Adipocyte (in vitro differentiated cells): ENCODE measurements at regions not wholly inside any gene's neighbourhood (a gene's known extent, or its start where the extent isn't known, plus 50 kb on each side); places are given as distances from the start of the nearest gene placed in this dataset.

ENCODE experiments used
- DNase-seq: peaks from one replicate; pipeline ENCODE4 v3.0.0-alpha.2; 2015; ENCODE audit warnings: low read depth
- H3K27me3 ChIP-seq: replicated peaks from 2 replicates; pipeline ENCODE4 v1.7.0; 2013; ENCODE audit warnings: mild to moderate bottlenecking, low read length, moderate library complexity; ENCODE audit not compliant: control insufficient read depth, insufficient read depth
- H3K36me3 ChIP-seq: 2 replicates; pipeline ENCODE4 v1.7.0; 2013; ENCODE audit warnings: low read length, mild to moderate bottlenecking, moderate library complexity; ENCODE audit not compliant: control insufficient read depth, insufficient read depth, severe bottlenecking
- H3K4me1 ChIP-seq: 2 replicates; pipeline ENCODE4 v1.7.0; 2013; ENCODE audit warnings: mild to moderate bottlenecking, low read length, moderate library complexity; ENCODE audit not compliant: control insufficient read depth, insufficient read depth
- H3K4me3 ChIP-seq: 2 replicates; pipeline ENCODE4 v1.7.0; 2013; ENCODE audit warnings: mild to moderate bottlenecking, low read length, moderate library complexity
- H3K9ac ChIP-seq: 2 replicates; pipeline ENCODE4 v1.7.0; 2013; ENCODE audit warnings: mild to moderate bottlenecking, low read length, moderate library complexity
- H3K9me3 ChIP-seq: 2 replicates; pipeline ENCODE4 v1.7.0; 2013; ENCODE audit warnings: mild to moderate bottlenecking, low read length, moderate library complexity; ENCODE audit not compliant: control insufficient read depth

DNA sequence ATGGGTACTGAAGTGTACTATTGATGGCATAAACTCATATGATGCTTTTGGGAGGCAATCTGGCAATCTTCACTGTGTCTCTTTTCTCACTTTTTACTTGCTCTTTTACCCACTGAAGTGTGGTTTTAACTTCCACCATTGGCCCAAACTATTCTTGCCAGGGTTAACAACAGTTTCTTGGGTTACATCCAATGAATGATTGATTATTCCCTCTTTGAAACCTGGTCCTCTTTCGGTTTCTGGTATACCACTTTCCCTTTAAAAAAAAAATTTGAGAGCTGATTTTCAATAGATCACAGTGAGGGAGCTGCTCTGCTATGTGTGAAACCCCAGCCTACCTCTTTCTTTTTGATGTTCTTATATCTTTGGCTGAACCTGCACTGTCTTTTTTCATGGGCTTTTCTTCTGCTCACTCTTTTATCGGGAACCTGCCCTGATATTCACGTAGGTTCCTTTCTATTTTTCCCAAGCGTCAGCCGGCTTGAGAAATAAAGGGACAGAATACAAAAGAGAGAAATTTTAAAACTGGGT is 56.1 kb upstream of the OR4E1 start:
- Histone ChIP-seq H3K9ac (no peak overlapping the region), H3K9me3 (no peaks in the 10 kb centered on the region), H3K4me1 (no peaks in the 10 kb centered on the region), H3K27me3 (peaks cover 8% of the 10 kb centered on the region), H3K36me3 (no peaks in the 10 kb centered on the region), H3K4me3 (no peak overlapping the region)
- DNase-seq, result no peak

DNA sequence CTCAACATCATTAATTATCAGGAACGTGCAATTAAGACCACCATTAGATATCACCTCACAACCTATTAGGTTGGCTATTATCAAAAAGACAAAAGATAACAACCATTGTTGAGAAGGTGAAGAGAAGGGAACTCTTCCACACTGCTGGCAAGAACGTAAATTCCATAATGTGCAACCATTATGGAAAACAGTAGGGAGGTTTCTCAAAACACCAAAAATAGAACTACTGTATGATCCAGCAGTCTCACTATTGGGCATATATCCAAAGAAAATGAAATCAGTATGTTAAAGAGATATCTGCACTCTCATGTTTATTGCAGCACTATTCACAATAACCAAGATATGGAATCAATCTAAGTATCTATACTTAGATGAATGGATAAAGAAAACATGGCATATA is 51.6 kb upstream of the OR4E1 start:
- no peaks in the 10 kb centered on the region for H3K36me3 ChIP-seq
- H3K4me1 ChIP-seq, result no peaks in the 10 kb centered on the region
- H3K27me3 ChIP-seq, result peaks cover 21% of the 10 kb centered on the region
- DNase-seq, result no peak
- H3K4me3 ChIP-seq, result no peak overlapping the region
- H3K9me3 ChIP-seq, result no peaks in the 10 kb centered on the region
- no peak overlapping the region for H3K9ac ChIP-seq

DNA sequence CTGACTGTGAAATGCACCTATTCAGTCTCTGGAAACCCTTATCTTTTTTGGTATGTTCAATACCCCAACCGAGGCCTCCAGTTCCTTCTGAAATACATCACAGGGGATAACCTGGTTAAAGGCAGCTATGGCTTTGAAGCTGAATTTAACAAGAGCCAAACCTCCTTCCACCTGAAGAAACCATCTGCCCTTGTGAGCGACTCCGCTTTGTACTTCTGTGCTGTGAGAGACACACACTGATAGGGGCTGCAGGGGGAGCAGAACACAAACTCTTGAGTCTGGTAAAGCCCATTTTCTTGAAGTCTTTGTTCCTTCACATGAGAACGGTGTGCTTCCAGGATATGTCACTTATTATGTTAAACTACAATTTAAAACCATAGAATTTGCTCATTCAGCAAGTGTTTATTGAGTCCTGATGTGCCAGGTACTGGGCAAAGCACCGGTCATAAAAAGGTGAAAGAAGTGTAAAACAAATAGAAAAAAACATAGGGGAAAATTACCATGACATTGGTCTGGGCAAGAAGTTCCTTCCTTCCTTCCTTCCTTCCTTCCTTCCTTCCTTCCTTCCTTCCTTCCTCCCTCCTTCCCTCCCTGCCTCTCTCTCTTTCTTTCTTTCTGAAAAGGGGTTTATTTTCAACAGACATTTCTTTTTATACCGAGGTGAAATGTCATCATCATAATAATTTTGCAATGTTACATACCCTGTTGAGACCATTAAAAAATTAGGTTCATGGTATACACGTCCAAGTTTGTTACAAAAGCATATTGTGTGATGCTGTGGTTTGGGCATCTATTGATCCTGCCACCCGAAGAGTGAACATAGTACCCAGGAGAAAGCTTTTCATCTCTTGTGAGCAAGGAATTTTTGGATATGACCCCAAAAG is 50.7 kb upstream of the OR4E1 start:
- Histone ChIP-seq H3K4me3 (no peak overlapping the region), H3K9me3 (no peaks in the 10 kb centered on the region), H3K36me3 (no peaks in the 10 kb centered on the region), H3K27me3 (peaks cover 25% of the 10 kb centered on the region), H3K9ac (no peak overlapping the region), H3K4me1 (no peaks in the 10 kb centered on the region)
- no peak for DNase-seq

DNA sequence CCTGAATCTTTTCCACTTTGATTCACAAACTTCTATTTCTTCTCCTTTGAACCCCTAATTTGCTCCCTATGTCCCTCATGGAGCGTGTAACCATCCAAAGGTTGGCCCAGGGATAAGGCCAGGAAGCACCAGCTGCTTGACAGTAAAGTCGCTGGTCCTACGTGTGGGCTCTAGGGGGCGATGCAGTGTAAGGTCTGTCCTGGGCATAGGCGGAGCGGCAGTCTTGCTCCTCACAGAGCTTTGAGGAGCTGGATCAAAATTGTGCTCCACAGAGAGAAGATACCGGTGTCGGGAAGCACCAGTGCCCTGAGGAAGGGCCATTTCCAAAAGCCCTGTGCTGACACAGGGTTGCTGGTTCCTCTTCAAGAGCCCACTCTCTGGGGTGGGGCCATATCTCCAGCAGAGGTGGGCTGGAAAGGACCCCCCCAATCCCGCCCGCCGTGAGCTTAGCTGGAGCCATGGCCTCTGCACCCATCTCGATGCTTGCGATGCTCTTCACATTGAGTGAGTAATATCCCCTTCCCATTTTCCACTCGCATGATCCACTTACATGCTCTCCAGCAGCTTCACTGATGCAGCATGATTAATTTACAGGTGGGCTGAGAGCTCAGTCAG is 49.9 kb upstream of the OR4E1 start:
- Histone ChIP-seq H3K9ac (no peak overlapping the region), H3K4me1 (no peaks in the 10 kb centered on the region), H3K36me3 (no peaks in the 10 kb centered on the region), H3K9me3 (no peaks in the 10 kb centered on the region), H3K27me3 (peaks cover 23% of the 10 kb centered on the region), H3K4me3 (no peak overlapping the region)
- no peak for DNase-seq
